ACHN (cell line): ENCODE measurements at regions not wholly inside any gene's neighbourhood (a gene's known extent, or its start where the extent isn't known, plus 50 kb on each side); places are given as distances from the start of the nearest gene placed in this dataset.

ENCODE experiments used
- DNase-seq: peaks from one replicate; pipeline ENCODE4 v3.0.0-alpha.2; 2015
- in situ Hi-C: cut with HindIII; loops from 2 replicates; pipeline ENCODE4 v1.10.0; 2017; ENCODE audit warnings: low sequenced_read_pairs, low pct_ligation_motif_present, low pct_unique_long_range_greater_than_20kb

DNA sequence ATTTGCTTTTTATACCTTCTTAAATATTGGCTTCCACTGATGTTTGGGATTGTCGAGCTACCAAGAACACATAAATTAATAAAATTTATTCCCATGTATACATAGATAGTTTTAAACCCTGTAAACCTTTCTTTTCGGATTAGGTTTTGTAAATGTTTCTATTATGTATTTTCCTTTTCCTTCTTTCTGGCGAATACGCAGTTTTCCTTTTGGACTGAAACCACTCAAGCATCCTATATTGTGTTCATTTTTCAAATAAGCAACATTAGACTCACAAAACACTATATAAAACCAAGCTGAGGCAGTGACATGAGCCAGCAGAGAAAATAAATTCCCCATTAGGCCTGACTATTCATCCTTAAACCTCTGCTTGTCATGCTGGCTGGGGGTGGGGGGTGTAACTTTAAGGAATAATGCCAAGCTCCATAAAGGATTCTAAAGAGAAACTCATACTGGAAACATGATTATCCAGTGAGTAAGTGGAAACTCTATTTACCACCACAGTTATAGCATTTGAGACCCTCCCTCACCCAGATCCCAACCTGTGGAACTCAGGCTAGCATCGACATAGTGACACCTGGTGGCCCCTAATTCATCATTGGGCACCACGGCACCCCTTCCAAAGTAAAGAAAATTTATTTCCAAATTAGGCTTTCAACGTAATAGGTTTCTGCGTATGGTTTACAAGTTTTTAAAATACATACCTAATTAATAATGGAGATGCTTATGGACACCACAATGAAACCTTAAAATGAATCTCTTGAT, 86.5 kb upstream of the CELF2 start:
- no peak for DNase-seq

DNA sequence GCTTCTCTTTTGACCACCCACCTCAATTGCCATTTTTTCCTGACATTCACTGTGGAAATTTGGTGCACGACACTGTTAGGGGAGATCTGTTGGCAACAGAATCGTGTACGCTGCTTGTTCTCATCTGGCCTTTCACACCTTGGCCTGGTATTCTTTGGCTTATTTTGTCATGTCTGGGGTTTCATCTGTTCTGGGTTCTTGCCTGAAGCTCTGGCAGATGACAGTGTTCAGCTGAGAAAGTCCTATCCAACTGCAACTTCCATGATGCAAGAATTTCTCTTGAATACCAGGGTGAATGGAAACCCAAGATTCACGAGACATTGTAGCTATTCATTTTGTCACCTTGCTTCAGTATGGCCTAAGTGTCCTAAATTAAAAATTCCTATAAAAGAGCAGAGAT, 82.6 kb upstream of the CELF2 start:
- in situ Hi-C loops = no loop called here
- DNase-seq = no peak

More for the DNA sequence above, 86.5 kb upstream of the CELF2 start:
- in situ Hi-C loops = no loop called here

DNA sequence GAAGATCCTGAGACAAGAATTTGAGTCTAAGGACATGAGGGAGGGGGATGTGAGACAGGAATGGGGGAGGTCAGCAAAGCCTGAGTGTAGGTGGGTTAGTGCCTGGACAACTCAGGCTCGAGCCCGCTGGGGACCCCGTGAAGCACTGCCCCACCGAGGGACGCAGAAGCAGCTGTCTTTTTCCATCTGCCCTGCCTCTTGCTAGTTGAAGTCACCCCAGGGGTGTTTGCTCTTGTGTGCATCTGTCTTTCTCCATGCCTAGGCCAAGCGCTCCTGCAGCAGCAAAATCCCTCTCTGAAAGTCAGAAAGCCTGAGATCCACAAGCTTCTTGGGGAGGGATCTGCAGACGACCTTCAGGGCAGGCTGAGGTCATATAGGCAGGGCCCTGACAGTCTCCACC, 79.0 kb upstream of the CELF2 start:
- no peak for DNase-seq
- in situ Hi-C loops = no loop called here

DNA sequence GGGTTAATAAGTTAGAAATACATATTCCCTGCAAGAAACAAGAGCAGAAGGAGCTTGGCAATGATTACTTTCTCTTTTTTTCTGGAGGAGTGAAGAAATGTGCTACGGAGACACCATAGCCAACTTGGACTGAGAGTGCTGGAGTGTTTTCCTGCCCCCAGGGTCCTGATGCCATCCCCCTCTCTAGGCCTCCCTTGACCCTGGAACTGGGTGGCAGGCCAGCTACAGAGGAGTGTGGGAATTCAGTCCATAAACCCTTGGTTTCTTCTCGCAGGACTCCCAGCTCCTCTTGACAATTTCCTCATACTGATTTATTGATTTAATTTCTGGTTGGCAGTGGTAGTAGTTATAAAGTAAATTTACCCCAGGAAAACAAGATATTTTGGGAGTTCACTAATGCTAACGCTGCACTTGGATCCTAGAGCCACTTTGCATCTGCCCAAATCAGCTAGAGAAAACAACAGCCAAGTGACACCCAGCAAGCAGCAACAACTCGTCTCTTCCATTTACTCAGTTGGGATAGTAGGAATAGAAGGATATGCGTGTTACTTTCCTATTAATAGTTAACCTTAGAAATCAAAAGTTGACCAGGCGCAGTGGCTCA, 76.4 kb upstream of the CELF2 start:
- in situ Hi-C loops = no loop called here
- no peak for DNase-seq

- in situ Hi-C loops = no loop called here
- DNase-seq = no peak
Measured at GRCh38 chr10:10942441-10942840, 75.2 kb upstream of the CELF2 start.

DNA sequence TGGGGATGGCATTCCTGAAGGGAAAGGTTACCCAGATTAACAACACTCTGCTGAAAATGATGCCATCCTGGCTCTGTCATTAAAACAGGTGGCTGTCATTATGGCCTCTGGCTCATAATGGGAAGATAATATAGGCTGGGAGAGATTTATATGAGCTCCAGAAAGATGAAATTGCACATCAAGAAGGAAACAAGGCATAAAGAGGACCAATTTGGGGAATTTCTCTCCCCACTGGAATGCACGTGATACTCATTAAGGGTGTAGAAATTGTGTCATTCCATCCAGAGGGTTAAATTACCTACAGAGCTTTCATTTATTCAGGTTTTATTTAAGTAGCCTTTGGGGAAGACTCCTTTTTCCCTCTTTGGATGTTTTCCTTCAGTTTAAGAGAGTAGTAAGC, 71.6 kb upstream of the CELF2 start:
- no peak for DNase-seq
- in situ Hi-C loops = no loop called here

- in situ Hi-C loops = no loop called here
- no peak for DNase-seq
Measured at GRCh38 chr10:10946801-10947200, 70.9 kb upstream of the CELF2 start.

GRCh38 chr10:10951675-10952074, 66.0 kb upstream of the CELF2 start:
- in situ Hi-C loops = no loop called here
- no peak for DNase-seq

- DNase-seq = no peak
- in situ Hi-C loops = no loop called here
Measured at GRCh38 chr10:10952800-10953199, 64.9 kb upstream of the CELF2 start.

DNA sequence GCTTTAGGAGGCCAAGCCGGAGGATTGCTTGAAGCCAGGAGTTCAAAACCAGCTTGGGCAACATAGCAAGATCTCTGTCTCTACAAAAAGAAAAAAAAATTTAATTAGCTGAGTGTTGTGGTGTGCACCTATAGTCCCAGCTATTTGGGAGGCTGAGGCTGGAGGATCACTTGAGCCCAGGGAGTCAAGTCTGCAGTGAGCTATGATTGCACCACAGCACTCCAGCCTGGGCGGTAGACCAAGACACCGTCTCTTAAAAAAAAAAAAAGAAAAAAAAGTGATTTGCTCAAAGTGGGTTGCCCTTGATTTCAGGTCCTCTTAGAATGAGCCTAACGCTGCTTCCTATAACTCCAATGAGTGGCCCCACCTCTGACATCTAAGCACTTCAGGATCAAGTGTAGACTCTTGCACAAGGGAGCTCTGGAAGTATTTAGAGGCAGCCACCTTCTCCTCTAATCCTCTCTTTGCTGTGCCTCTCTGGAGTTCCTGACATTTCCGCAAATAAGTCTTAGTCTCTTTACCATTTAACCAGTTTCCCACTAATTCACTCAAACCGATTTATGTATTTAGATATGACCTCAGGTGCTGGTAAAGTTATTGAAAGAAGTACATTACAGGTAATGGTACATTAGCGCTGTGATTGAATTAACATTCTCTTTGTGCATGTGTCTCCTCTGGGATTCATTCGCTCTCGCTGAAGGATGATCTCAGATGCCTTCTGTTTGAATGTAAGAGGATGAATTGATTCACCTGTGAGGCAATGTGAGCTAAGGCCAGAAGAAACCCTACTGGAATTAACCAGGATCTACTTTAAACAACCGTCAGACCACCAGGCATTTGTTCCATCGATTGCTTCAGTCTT, 60.8 kb upstream of the CELF2 start:
- in situ Hi-C loops = no loop called here
- no peak for DNase-seq

DNA sequence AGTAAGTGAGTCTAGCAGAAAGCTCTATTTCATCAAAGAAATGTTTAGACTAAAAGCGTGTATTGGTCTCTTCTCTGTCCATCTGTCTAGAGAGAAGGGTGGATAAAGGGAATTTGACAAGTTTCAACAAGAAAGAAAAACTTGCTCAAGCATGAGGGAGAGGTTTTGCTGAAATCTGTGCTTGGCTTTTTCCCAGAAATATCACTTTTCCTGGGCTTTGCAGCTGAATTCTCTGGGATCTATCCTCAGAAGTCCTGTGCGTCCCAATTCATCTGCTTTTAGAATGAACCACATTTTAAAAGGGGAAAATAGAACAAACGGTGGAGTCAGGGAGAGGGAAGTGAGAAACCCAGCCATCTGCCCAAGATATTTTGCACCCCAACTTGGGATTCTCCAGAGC, 59.6 kb upstream of the CELF2 start:
- DNase-seq = no peak
- in situ Hi-C loops = no loop called here

DNA sequence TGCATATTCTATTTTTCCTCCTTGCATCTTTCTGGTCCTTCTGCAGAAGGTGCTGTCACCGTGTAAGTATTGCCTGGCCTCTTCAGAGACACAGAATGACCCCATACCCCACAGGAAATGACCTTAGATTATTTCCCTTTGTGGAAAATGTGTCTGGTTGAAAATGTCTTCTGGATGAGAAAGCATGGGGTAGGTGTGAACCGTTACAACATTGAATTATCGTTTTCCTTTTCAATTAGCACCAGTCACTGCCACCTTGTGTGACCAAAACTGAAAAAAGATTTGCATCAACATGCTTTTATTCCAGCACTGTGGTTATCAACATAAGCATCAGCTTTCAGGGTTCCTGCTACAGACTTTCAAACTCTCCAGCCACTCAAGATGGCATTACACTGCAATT, 58.0 kb upstream of the CELF2 start:
- in situ Hi-C loops = no loop called here
- no peak for DNase-seq

- in situ Hi-C loops = no loop called here
- DNase-seq = no peak
Measured at GRCh38 chr10:10960534-10960933, 57.1 kb upstream of the CELF2 start.

- in situ Hi-C loops = no loop called here
- DNase-seq = no peak
Measured at GRCh38 chr10:10961072-10961471, 56.6 kb upstream of the CELF2 start.

DNA sequence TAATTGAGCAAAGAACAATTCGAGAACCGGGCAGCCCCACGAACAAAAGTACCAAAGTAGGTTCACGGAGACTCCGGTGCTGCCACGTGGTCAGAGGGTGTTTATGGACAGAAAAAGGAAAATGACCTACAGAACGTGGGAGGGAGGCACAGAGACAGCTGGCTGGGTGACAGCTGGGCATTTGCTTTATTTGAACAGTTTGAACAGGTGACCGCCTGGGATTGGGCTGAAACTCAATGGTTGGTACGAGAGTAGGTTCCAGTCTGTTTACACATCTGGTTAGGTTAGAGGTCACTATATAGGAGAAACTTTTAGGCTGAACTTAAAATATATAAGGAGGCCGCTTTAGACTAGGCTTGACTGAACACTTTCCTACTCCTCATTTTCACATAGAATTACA, 50.6 kb upstream of the CELF2 start:
- DNase-seq = no peak
- in situ Hi-C loops = no loop called here

DNA sequence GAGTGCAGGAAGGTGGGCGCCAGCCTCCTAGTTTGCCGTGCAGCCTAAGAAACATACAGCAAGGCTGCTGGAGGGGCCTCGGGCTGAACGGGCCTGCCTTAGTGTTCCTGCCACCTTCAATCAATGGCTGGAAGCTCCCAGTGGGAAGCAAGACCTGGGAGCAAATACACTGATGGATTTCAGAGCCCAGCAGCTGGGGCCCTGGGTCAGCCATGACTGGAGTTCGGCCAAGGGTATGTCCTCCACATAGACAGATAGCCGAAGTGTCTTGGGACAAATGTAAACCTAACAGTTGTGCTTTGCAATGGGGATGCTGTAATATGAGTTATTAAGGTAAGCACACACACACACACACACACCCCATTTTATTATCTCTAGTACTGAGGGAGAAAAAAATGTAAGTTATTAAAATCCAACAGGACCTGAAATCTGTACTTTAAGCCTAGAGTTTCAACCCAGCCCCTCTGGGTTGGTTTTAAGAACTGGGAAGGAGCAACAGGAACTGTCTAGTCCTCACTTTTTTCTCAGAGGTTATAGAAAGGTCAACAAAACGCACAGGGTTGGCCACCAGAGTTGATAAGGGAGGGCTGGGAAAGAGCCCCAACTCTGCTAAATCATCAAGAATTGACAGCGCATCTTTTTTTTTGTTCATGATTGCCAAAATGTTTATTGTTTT, 50.0 kb upstream of the CELF2 start:
- DNase-seq = no peak
- in situ Hi-C loops = no loop called here
